ENCODE measurements at regions not wholly inside any gene's neighbourhood (a gene's known extent, or its start where the extent isn't known, plus 50 kb on each side); places are given as distances from the start of the nearest gene placed in this dataset.
"Not testable (repeated sequence)": the region's sequence is repeated elsewhere in the genome, so short reads cannot be mapped to it uniquely, and the experiment has no call there.

DNA sequence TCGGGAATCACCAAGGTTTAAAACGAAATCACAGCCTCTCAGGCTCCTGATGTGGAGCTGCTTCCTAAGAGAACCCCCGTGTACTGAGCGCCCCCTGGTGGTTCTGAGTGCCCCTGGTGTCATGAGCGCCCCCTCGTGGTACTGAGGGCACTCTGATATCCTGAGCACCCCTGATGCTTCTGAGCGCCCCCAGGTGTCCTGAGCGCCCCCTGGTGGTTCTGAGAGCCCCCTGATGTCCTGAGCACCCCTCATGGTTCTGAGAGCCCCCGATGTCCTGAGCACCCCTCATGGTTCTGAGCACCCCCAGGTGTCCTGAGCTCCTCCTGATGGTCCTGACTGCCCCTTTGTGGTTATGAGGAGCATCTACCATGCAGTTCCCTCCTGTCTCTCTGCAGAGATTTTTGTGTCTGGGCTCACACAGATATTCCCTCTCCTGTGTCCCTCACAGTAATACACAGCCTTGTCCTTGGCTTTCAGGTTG lies 1092.1 kb downstream of the TMEM121 start:
- not testable (repeated sequence) for DNase-seq (ENCODE audit: low spot score)

- no peak for DNase-seq (ENCODE audit: low spot score)
These were observed 1093.2 kb downstream of the TMEM121 start for GRCh38 chr14:106619606-106620005.

DNA sequence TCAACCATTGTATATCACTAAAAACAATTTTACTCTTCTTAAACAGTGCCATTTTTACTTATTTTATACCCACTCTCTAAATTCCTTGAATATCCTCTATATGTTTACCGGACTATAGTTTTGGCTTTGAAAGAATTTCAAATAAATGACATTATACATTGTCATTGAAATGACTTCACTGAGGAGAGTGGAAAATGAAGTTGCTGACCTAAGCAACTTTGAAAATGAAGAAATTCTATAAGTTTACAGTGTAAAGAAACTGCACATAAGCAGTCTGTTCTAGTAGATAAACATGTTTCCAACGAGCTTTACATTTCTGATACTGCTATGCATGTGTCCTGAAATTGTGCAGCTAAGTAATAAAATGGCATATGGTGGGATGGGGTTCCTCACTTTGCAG lies 1094.0 kb downstream of the TMEM121 start:
- no peak for DNase-seq (ENCODE audit: low spot score)

DNA sequence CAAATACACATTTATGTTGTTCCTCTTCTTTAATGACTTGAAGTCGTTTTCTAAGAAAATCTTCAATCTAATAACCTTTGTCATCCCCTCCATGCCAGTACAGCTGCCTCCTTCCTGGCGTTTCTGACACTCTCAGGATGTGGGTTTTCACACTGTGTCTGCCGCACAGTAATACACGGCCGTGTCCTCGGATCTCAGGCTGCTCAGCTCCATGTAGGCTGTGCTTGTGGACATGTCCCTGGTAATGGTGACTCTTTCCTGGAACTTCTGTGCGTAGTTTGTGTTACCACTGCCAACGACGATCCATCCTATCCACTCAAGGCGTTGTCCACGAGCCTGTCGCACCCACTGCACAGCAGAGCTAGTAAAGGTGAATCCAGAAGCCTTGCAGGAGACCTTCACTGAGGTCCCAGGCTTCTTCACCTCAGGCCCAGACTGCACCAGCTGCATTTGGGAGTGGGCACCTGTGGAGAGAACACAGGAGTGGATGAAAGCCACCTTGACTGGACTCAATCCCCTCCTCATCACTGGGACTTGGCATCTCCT lies 1095.9 kb downstream of the TMEM121 start:
- no peak for DNase-seq (ENCODE audit: low spot score)

DNA sequence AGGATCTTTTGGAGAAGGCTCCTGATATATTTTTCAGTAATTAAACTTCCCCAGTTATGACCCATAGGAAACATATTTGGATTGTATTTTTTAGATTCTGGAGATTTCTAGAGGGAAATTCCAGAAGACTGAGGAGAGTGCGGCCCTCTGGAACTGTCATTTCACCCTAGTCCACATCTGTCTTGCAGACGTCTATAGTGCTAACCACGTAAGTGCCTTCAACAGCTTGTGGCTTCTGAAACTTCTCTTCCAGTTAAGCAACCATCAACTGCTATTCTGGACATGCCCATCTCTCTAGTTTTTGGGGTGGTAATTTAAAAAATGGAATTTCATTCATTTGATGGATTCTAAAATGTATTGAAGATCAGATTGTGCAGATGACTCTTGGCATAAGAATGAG lies 1098.8 kb downstream of the TMEM121 start:
- DNase-seq (ENCODE audit: low spot score) = no peak

DNA sequence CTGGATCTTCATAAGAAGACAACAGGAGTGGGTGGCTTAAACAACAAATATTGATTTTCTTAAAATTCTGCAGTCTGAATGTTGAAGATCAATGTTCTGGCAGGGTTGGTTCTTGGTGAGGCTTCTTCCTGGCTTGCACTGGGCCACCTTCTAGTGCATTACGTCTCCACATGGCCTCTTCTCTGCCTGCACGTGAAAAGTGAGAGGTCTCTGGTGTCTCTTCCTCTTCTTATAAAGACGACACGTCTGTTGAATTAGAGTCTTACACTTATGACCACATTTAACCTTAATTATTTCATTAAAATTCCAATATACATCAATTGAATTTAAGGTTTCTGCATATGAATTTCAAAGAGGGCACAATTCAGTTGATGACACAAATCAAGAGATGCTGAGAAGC lies 1100.1 kb downstream of the TMEM121 start:
- DNase-seq (ENCODE audit: low spot score) = not testable (repeated sequence)

GRCh38 chr14:106626942-106627588 lies 1100.7 kb downstream of the TMEM121 start:
- not testable (repeated sequence) for DNase-seq (ENCODE audit: low spot score)

DNA sequence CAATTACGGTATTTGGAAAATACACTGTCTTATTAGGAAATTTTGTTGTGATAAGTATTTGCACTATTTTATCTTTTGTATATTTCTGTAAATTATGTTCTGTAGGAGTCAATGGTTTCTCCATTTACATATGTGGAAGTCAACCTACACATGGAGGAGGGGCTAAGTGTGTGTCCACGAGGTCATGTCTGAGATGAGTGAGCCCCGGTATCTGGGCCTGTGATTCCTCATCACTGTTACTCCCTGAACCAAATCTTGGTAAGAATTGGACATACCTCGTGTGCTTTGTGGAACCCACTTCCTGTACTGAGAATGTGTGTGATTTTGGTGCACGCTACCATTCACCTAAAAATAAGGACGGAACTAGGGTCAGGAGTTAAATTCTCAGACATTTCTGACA lies 1105.5 kb downstream of the TMEM121 start:
- no peak for DNase-seq (ENCODE audit: low spot score)

GRCh38 chr14:106633721-106634120 lies 1107.3 kb downstream of the TMEM121 start:
- DNase-seq (ENCODE audit: low spot score) = no peak

- DNase-seq (ENCODE audit: low spot score) = no peak
These were observed 1109.2 kb downstream of the TMEM121 start for GRCh38 chr14:106635569-106635968.

- not testable (repeated sequence) for DNase-seq (ENCODE audit: low spot score)
These were observed 1112.5 kb downstream of the TMEM121 start for GRCh38 chr14:106638786-106639452.

- DNase-seq (ENCODE audit: low spot score) = no peak
These were observed 1115.7 kb downstream of the TMEM121 start for GRCh38 chr14:106642090-106642489.

- not testable (repeated sequence) for DNase-seq (ENCODE audit: low spot score)
These were observed 1116.6 kb downstream of the TMEM121 start for GRCh38 chr14:106642971-106643370.

- not testable (repeated sequence) for DNase-seq (ENCODE audit: low spot score)
These were observed 1122.5 kb downstream of the TMEM121 start for GRCh38 chr14:106648874-106649273.

DNA sequence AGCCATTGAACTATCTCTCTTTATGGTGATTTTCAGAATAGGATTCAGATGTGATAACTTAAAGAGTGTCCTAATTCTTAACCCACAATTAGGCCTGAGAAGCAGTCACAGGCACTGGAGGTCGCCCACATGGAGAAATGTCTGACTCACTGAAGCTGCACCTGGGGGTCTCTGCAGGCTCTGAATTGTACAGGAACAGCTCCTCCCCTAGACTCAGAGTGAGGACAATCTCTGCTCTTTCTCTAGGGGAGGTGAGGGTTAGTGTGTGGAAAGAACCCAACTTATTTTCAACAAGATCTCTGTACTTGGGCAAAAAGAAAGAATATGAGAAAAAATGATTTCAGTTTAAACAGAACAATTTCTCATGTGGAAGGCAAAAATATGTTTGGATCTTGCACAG lies 1124.6 kb downstream of the TMEM121 start:
- no peak for DNase-seq (ENCODE audit: low spot score)

GRCh38 chr14:106652494-106652893 lies 1126.1 kb downstream of the TMEM121 start:
- no peak for DNase-seq (ENCODE audit: low spot score)

DNA sequence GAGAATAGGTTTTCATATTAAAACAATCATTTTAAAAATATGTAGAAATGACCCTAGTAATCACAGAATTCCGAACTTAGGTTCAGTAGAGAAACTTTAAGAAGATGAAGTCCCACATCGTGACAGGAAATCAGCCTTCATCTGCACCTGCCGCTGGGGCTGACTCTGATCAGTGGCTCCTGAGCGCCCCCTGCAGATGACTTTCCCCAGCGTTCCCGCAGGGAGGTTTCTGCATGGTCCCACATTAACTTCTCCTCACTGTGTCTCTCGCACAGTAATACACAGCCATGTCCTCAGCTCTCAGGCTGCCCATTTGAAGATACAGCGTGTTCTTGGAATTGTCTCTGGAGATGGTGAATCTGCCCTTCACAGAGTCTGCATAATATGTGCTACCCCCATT lies 1131.1 kb downstream of the TMEM121 start:
- DNase-seq (ENCODE audit: low spot score) = no peak

DNA sequence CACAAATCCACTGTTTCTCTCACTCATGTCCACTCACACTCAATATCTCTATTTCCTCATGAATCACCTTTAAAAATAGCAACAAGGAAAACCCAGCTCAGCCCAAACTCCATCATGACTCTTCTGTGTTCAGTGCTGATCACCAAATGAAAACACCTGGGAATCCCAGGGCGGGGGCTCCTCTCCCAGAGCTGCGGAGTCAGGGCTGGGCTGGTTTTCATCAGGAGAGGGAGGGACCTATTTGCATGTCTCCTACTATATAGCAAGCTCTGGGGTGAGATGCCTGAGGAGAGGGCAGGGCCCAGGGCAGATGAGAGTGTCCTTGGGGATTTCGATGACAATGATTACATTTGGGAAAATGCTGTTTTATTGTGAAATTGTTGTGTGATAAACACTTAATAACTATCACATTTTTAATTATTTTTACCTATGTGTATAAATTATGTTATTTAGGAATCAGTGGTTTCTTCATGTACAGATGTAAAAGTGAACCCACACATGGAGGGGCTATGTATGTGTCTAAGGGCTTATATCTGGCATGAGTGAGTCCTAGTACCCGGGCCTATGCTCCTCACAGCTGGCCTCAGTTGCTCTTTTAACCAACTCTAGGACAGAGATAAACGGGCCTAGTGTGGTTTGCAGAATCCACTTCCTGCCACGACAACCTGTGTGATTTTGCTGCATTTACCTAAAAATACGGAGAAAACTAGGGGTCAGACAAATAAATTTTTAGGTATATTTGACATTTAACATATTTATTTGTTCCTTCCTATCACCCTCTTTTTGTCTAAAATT lies 1131.9 kb downstream of the TMEM121 start:
- DNase-seq (ENCODE audit: low spot score) = not testable (repeated sequence)

- not testable (repeated sequence) for DNase-seq (ENCODE audit: low spot score)
These were observed 1135.2 kb downstream of the TMEM121 start for GRCh38 chr14:106661561-106661960.

DNA sequence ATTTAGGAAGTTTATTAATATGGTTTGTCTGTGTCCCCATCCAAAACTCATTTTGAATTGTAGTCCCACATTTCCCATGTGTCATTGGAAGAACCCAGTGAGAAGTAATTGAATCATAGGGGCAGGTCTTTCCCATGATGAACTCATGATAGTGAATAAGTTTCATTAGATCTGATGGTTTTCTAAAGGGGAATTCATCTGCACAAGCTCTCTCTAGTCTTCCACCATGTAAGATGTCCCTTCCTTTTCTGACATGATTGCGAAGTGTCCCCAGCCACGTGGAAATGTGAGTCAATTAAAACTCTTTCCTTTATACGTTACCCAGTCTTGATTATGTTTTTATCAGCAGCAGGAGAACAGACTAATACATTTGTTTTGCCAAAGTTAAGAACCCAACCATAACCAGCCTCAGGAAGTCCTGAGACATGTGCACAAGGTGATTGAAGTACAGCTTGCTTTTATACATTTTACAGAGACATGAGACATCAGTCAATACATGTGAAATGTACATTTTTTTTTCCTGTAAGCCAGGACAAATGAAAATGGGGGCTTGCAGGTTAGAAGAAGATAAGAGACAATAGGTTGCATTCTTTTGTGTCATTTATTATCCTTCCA lies 1136.7 kb downstream of the TMEM121 start:
- no peak for DNase-seq (ENCODE audit: low spot score)

GRCh38 chr14:106663805-106664410 lies 1137.5 kb downstream of the TMEM121 start:
- DNase-seq (ENCODE audit: low spot score) = not testable (repeated sequence)

- DNase-seq (ENCODE audit: low spot score) = no peak
These were observed 1139.4 kb downstream of the TMEM121 start for GRCh38 chr14:106665814-106666213.
